ENCODE measurements at regions not wholly inside any gene's neighbourhood (a gene's known extent, or its start where the extent isn't known, plus 50 kb on each side); places are given as distances from the start of the nearest gene placed in this dataset.

DNA sequence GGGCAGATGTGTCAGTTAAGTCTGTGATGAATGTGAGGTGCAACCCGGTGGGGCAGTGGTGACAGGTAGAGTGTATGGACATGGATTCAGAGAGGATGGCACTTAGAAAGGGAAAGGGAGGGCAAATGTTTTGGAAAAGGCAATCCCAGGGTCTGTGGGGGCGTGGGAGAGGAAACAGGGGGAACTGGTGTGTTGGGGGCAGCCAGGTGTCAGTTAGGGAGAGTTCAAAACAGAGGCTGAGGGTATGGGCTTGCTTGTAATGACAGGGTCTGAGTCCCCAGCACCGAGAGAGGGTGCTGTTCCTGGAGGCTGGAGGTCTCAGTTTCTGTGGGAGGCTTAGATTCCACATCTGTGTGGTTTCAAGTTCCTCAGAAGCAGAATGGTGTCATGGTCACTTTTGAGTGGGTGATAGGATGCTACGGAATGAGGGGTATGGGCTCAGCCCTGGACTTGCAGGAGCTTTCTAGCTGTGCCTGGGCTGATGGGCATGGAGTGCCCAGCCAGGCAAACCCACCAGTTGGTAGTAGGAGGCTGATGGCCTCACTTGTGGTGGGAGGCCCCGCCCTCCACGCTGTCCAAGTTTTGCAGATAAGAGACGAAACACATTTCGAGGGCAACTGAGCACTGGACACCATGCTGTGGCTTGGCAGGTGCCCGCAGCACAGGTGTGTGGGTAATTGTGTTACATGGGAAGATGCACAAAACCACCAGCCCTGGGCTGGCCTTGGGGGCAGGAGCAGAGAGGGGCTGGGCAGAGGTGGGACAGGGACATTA lies 209.4 kb downstream of the RPLP1 start:
- no peaks in the 10 kb centered on the region for H3F3A ChIP-seq (replicated peaks; ENCODE audit: insufficient read depth)
- no peak overlapping the region for H3K9ac ChIP-seq
- no peak for TF ChIP-seq ELF1 (IDR thresholded peaks at IDR 0.05)
- TF ChIP-seq, protein P1, sequence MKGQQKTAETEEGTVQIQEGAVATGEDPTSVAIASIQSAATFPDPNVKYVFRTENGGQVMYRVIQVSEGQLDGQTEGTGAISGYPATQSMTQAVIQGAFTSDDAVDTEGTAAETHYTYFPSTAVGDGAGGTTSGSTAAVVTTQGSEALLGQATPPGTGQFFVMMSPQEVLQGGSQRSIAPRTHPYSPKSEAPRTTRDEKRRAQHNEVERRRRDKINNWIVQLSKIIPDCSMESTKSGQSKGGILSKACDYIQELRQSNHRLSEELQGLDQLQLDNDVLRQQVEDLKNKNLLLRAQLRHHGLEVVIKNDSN (IDR thresholded peaks at IDR 0.05; ENCODE audit: borderline replicate concordance, low read depth) = no peak
- TF ChIP-seq NFIC (IDR thresholded peaks at IDR 0.05; ENCODE audit: borderline replicate concordance) = no peak
- no peak for TF ChIP-seq GATA2 (CRISPR knock-in tag; IDR thresholded peaks at IDR 0.05)
- TF ChIP-seq, protein P2, sequence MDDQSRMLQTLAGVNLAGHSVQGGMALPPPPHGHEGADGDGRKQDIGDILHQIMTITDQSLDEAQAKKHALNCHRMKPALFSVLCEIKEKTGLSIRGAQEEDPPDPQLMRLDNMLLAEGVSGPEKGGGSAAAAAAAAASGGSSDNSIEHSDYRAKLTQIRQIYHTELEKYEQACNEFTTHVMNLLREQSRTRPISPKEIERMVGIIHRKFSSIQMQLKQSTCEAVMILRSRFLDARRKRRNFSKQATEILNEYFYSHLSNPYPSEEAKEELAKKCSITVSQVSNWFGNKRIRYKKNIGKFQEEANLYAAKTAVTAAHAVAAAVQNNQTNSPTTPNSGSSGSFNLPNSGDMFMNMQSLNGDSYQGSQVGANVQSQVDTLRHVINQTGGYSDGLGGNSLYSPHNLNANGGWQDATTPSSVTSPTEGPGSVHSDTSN (IDR thresholded peaks at IDR 0.05) = no peak
- TF ChIP-seq, protein P3, sequence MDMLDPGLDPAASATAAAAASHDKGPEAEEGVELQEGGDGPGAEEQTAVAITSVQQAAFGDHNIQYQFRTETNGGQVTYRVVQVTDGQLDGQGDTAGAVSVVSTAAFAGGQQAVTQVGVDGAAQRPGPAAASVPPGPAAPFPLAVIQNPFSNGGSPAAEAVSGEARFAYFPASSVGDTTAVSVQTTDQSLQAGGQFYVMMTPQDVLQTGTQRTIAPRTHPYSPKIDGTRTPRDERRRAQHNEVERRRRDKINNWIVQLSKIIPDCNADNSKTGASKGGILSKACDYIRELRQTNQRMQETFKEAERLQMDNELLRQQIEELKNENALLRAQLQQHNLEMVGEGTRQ (IDR thresholded peaks at IDR 0.05; ENCODE audit: borderline replicate concordance, low read depth, low read length) = no peak
- TF ChIP-seq, protein P4, sequence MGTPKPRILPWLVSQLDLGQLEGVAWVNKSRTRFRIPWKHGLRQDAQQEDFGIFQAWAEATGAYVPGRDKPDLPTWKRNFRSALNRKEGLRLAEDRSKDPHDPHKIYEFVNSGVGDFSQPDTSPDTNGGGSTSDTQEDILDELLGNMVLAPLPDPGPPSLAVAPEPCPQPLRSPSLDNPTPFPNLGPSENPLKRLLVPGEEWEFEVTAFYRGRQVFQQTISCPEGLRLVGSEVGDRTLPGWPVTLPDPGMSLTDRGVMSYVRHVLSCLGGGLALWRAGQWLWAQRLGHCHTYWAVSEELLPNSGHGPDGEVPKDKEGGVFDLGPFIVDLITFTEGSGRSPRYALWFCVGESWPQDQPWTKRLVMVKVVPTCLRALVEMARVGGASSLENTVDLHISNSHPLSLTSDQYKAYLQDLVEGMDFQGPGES (IDR thresholded peaks at IDR 0.05; ENCODE audit: low read depth, low read length) = no peak
- no peak for TF ChIP-seq FOXJ3 (CRISPR knock-in tag; IDR thresholded peaks at IDR 0.05)
- TF ChIP-seq RXRA (IDR thresholded peaks at IDR 0.05; ENCODE audit: borderline replicate concordance, low read depth) = no peak
- TF ChIP-seq POLR2AphosphoS5 (IDR thresholded peaks at IDR 0.05; ENCODE audit: low read depth, low read length) = no peak
- TF ChIP-seq TAF1 (IDR thresholded peaks at IDR 0.05; ENCODE audit: borderline replicate concordance, low read depth, low read length) = no peak
- TF ChIP-seq, protein P5, sequence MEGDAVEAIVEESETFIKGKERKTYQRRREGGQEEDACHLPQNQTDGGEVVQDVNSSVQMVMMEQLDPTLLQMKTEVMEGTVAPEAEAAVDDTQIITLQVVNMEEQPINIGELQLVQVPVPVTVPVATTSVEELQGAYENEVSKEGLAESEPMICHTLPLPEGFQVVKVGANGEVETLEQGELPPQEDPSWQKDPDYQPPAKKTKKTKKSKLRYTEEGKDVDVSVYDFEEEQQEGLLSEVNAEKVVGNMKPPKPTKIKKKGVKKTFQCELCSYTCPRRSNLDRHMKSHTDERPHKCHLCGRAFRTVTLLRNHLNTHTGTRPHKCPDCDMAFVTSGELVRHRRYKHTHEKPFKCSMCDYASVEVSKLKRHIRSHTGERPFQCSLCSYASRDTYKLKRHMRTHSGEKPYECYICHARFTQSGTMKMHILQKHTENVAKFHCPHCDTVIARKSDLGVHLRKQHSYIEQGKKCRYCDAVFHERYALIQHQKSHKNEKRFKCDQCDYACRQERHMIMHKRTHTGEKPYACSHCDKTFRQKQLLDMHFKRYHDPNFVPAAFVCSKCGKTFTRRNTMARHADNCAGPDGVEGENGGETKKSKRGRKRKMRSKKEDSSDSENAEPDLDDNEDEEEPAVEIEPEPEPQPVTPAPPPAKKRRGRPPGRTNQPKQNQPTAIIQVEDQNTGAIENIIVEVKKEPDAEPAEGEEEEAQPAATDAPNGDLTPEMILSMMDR (IDR thresholded peaks at IDR 0.05) = no peak
- no peak for TF ChIP-seq MXI1 (IDR thresholded peaks at IDR 0.05; ENCODE audit: low read depth, low read length)
- no peak for TF ChIP-seq NRF1 (IDR thresholded peaks at IDR 0.05; ENCODE audit: low read depth, low read length)
- no peak for TF ChIP-seq RCOR1 (IDR thresholded peaks at IDR 0.05; ENCODE audit: low read length)
- TF ChIP-seq MEF2A (IDR thresholded peaks at IDR 0.05; ENCODE audit: borderline replicate concordance, low read depth) = no peak
- no peak for TF ChIP-seq EZH2phosphoT487 (IDR thresholded peaks at IDR 0.05; ENCODE audit: borderline replicate concordance, low read depth)
- no peak for TF ChIP-seq JUND (IDR thresholded peaks at IDR 0.05)
- TF ChIP-seq SIN3A (IDR thresholded peaks at IDR 0.05; ENCODE audit: borderline replicate concordance, low read depth, low read length) = no peak
- no peaks in the 10 kb centered on the region for H4K20me1 ChIP-seq (ENCODE audit: insufficient read depth)
- WGBS (ENCODE audit: low lambda C conversion rate) = 44% methylated on average over 9 of the region's 9 CpGs
- peaks cover 0 to 20% of the 10 kb centered on the region in 2 experiments; a peak in 1 of 4 replicates for H3K4me1 ChIP-seq (ENCODE audit: control insufficient read depth in 1 of 2, insufficient read depth in 2 of 2, low read depth in 1 of 2, low read length in 1 of 2)
- H3K4me2 ChIP-seq = no peak overlapping the region
- ChIA-PET CTCF (no interaction called here), POLR2A (no interaction called here)
- peaks cover 21% of the 10 kb centered on the region; the same call in 1 of the 2 replicates for H3K27me3 ChIP-seq (ENCODE audit: insufficient read depth)
- no peaks in the 10 kb centered on the region for H3K9me3 ChIP-seq
- DNase-seq = no peak
- H3K27ac ChIP-seq (ENCODE audit: low read depth in 2 of 2, low read length in 1 of 2) = no peak overlapping the region
- no peaks in the 10 kb centered on the region for H3K79me2 ChIP-seq (ENCODE audit: insufficient read depth)
- H3K4me3 ChIP-seq (ENCODE audit: low read depth in 2 of 2, low read length in 1 of 2) = no peak overlapping the region
- no peaks in the 10 kb centered on the region for H3K36me3 ChIP-seq (replicated peaks in 1 of 2; ENCODE audit: control insufficient read depth in 1 of 2, insufficient read depth in 2 of 2, low read length in 1 of 2)
- no peak overlapping the region for H2AFZ ChIP-seq (ENCODE audit: low read depth)
- H3K9me2 ChIP-seq = no peaks in the 10 kb centered on the region

Measured in SK-N-SH (cell line).